Endothelial cell (in vitro differentiated cells): ENCODE measurements at regions not wholly inside any gene's neighbourhood (a gene's known extent, or its start where the extent isn't known, plus 50 kb on each side); places are given as distances from the start of the nearest gene placed in this dataset.
A peak's percentile ranks its signal among the peaks of the same experiment; 100 is the strongest.
"Not testable (repeated sequence)": the region's sequence is repeated elsewhere in the genome, so short reads cannot be mapped to it uniquely, and the experiment has no call there.

Source experiments
- DNase-seq: peaks from one replicate; pipeline ENCODE4 v3.0.0; 2021; ENCODE audit warnings: low spot score
- H3K27ac Mint-ChIP-seq: one replicate; pipeline ENCODE4 v1.8.0; 2021; ENCODE audit warnings: mixed read lengths, inconsistent platforms; ENCODE audit not compliant: unreplicated experiment
- H3K27me3 Mint-ChIP-seq: one replicate; pipeline ENCODE4 v1.8.0; 2021; ENCODE audit warnings: mild to moderate bottlenecking, moderate library complexity, mixed read lengths, inconsistent platforms; ENCODE audit not compliant: unreplicated experiment
- H3K36me3 Mint-ChIP-seq: one replicate; pipeline ENCODE4 v1.8.0; 2021; ENCODE audit warnings: mild to moderate bottlenecking, low read depth, mixed read lengths, inconsistent platforms; ENCODE audit not compliant: unreplicated experiment
- H3K4me1 Mint-ChIP-seq: one replicate; pipeline ENCODE4 v1.8.0; 2021; ENCODE audit warnings: mild to moderate bottlenecking, mixed read lengths, inconsistent platforms; ENCODE audit not compliant: unreplicated experiment
- H3K4me3 Mint-ChIP-seq: one replicate; pipeline ENCODE4 v1.8.0; 2021; ENCODE audit warnings: mild to moderate bottlenecking, mixed read lengths, inconsistent platforms; ENCODE audit not compliant: unreplicated experiment
- H3K9me3 Mint-ChIP-seq: one replicate; pipeline ENCODE4 v1.8.0; 2021; ENCODE audit warnings: mixed read lengths, inconsistent platforms; ENCODE audit not compliant: unreplicated experiment
- TF ChIP-seq, protein P1 (sequence below): fragments of 200-600 bp; sonication (generic); IDR thresholded peaks from one replicate; pipeline ENCODE4 v1.5.0; 2021; ENCODE audit warnings: antibody characterized with exemption; ENCODE audit not compliant: unreplicated experiment

DNA sequence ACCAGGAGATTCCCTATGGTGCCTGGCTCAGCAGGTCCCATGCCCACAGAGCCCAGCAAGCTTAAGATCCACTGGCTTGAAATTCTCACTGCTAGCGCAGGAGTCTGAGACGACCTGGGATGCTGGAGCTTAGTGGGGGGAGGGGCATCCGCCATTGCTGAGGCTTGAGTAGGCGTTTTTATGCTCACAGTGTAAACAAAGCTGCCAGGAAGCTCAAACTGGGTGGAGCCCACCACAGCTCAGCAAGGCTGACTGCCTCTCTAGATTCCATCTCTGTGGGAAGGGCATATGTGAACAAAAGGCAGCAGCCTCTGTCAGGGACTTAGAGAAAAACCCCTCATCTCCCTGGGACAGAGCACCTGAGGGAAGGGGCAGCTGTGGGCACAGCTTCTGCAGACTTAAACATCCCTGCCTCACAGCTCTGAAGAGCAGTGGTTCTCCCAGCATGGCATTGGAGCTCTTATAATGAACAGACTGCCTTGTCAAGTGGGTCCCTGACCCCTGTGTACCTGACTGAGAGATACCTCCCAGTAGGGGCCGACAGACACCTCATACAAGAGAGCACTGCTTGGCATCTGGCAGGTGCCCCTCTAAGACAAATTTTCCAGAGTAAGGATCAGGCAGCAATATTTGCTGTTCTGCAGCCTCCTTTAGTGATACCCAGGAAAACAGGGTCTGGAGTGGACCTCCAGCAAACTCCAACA lies 231.5 kb upstream of the SETMAR start:
- peaks cover 6% of the 10 kb centered on the region for H3K9me3 Mint-ChIP-seq
- TF ChIP-seq, protein P1, sequence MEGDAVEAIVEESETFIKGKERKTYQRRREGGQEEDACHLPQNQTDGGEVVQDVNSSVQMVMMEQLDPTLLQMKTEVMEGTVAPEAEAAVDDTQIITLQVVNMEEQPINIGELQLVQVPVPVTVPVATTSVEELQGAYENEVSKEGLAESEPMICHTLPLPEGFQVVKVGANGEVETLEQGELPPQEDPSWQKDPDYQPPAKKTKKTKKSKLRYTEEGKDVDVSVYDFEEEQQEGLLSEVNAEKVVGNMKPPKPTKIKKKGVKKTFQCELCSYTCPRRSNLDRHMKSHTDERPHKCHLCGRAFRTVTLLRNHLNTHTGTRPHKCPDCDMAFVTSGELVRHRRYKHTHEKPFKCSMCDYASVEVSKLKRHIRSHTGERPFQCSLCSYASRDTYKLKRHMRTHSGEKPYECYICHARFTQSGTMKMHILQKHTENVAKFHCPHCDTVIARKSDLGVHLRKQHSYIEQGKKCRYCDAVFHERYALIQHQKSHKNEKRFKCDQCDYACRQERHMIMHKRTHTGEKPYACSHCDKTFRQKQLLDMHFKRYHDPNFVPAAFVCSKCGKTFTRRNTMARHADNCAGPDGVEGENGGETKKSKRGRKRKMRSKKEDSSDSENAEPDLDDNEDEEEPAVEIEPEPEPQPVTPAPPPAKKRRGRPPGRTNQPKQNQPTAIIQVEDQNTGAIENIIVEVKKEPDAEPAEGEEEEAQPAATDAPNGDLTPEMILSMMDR, result no peak
- peaks cover 8% of the 10 kb centered on the region for H3K4me1 Mint-ChIP-seq
- no peaks in the 10 kb centered on the region for H3K27me3 Mint-ChIP-seq
- no peak overlapping the region for H3K4me3 Mint-ChIP-seq
- H3K36me3 Mint-ChIP-seq, result peaks cover 3% of the 10 kb centered on the region
- no peak overlapping the region for H3K27ac Mint-ChIP-seq
- DNase-seq, result peak; percentile 6

DNA sequence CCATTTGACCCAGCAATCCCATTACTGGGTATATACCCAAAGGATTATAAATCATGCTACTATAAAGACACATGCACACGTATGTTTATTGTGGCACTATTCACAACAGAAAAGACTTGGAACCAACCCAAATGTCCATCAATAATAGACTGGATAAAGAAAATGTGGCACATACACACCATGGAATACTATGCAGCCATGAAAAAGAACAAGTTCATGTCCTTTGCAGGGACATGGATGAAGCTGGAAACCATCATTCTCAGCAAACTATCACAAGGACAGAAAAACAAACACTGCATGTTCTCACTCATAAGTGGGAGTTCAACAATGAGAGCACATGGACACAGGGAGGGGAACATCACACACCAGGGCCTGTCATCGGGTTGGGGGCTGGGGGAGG lies 225.9 kb upstream of the SETMAR start:
- H3K4me1 Mint-ChIP-seq, H3K27me3 Mint-ChIP-seq, H3K9me3 Mint-ChIP-seq, H3K27ac Mint-ChIP-seq, H3K36me3 Mint-ChIP-seq, H3K4me3 Mint-ChIP-seq, DNase-seq: not testable (repeated sequence)

DNA sequence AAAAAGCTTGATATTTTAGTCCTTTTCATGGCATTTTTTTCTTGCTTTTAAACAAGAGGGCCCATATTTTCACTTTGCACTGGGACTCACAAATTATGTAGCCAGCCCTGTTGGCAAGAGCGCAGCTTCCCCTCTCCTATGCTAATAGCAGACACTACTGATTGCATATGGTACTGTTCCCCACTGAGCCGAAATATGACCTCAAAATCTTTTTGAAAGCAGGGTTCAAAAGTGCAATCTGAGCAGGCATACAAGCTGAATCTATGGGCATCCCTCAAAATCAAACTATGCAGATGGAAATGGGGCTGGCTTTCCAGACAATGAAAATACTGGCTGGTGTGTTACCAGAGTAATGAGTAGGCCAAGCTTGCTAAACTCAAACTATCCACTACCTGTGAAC lies 225.2 kb upstream of the SETMAR start:
- Mint-ChIP-seq H3K36me3 (no peaks in the 10 kb centered on the region), H3K9me3 (peaks cover under 1% of the 10 kb centered on the region), H3K27me3 (no peaks in the 10 kb centered on the region), H3K4me3 (no peak overlapping the region), H3K27ac (no peak overlapping the region), H3K4me1 (no peaks in the 10 kb centered on the region)
- DNase-seq, result no peak
- TF ChIP-seq, protein P1, result no peak

DNA sequence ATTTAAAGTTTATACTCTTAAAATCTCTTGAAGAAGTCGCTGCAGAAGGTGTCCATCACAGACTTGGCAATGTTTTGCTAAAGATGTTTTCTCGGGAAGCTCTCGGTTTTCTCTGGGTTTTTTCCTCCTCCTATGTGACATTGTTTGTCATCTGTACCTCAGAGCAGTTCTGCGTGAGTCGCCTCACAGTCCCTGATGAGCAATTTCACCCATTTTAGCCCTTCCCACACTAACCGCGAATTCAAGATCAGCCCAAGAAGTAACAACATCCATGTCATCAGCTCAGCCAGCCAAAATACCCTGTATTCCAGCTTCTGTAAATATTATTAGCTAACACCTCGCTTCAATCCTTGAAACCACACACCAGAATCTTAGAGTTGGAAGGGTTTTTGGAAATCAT lies 224.3 kb upstream of the SETMAR start:
- DNase-seq, result no peak
- H3K27me3 Mint-ChIP-seq, result no peaks in the 10 kb centered on the region

DNA sequence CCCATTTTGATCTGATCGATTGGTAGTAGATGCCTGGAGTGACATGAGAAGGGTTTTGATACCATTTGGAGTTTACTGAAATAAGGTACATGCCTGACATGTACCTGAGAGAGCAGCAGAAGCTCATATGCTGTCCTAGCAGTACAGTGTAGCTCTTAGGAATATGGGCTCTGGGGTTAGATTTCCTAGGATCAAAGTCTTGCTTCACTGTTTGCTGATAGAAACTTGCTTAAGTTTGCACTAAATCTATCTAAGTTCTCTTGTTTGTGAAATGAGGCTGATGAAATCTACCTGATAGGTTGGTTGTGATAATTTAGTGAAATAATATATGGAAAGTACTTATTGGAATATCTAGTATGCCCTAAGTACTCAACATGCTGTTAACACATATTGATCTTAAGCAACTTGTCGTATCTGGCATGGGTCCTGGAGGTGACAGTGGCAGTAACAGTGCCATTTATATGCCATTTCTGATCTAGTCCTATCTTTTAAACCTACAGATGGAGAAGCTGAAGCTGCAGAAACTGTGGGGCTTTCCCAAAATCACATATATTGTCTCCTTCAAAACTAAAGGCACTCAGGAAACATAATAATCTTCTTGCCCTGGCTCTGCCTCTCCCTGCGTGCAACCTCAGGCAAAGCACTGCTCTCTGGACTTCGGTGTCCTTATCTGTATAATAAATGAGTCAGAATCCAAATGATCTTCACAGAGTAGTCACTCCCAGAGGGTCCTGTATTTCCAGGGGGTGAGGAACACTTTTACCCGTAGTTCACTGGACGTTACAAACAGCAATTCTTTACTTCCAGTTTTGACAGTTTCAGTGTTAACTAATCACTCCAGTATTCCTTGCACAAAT lies 223.6 kb upstream of the SETMAR start:
- Mint-ChIP-seq H3K9me3 (no peaks in the 10 kb centered on the region), H3K4me3 (no peak overlapping the region), H3K27ac (no peak overlapping the region), H3K36me3 (no peaks in the 10 kb centered on the region), H3K27me3 (no peaks in the 10 kb centered on the region), H3K4me1 (no peaks in the 10 kb centered on the region)
- DNase-seq, result no peak
- TF ChIP-seq, protein P1, result no peak

More for the DNA sequence above, 224.3 kb upstream of the SETMAR start:
- H3K9me3 Mint-ChIP-seq, result no peaks in the 10 kb centered on the region
- no peak overlapping the region for H3K4me3 Mint-ChIP-seq
- TF ChIP-seq, protein P1, result no peak
- H3K36me3 Mint-ChIP-seq, result no peaks in the 10 kb centered on the region
- H3K4me1 Mint-ChIP-seq, result no peaks in the 10 kb centered on the region
- no peak overlapping the region for H3K27ac Mint-ChIP-seq
